B cell (primary cell): ENCODE measurements at regions not wholly inside any gene's neighbourhood (a gene's known extent, or its start where the extent isn't known, plus 50 kb on each side); places are given as distances from the start of the nearest gene placed in this dataset.

ENCODE experiments used
- CTCF ChIP-seq: fragments of 200-600 bp; IDR thresholded peaks from one replicate; pipeline ENCODE4 v1.8.0; 2022; ENCODE audit warnings: antibody characterized with exemption, mild to moderate bottlenecking
- EZH2 ChIP-seq: IDR thresholded peaks from 2 replicates; pipeline ENCODE4 v1.6.1; 2012; ENCODE audit warnings: borderline replicate concordance, low read depth, mild to moderate bottlenecking, moderate library complexity, low read length; ENCODE audit not compliant: insufficient read depth, poor library complexity, severe bottlenecking

GRCh38 chr2:18993756-18994338, 364.6 kb downstream of the OSR1 start:
- TF ChIP-seq CTCF (no peak), EZH2 (no peak)
